Endothelial cell of umbilical vein (primary cell): ENCODE measurements at regions not wholly inside any gene's neighbourhood (a gene's known extent, or its start where the extent isn't known, plus 50 kb on each side); places are given as distances from the start of the nearest gene placed in this dataset.

Experiments used
- BruUV-seq: library from RNA; stranded (reverse); fragments of 400-500 nt; replicated peaks from 2 replicates; lab custom pipeline; 2021; lab: Mats Ljungman, UMichigan
- CTCF ChIA-PET: fragments of 300-600, 350-600 bp; sonication (Branson Sonifier 250); formaldehyde crosslinking; loops from one replicate; lab custom pipeline; 2021; ENCODE audit warnings: antibody characterized with exemption, inconsistent platforms; lab: Charles Lee
- POLR2A ChIA-PET: fragments of 300-600, 350-600 bp; sonication (Branson Sonifier 250); formaldehyde crosslinking; loops from one replicate; lab custom pipeline; 2021; ENCODE audit warnings: antibody characterized with exemption, inconsistent platforms; lab: Charles Lee
- DNase-seq: peaks from one replicate; pipeline ENCODE4 v3.0.0-alpha.2; 2011; ENCODE audit warnings: low read depth, low spot score
- FAIRE-seq: peaks from 2 replicates; lab custom pipeline; 2011; peaks lifted over from hg19 to GRCh38; lab: Jason Lieb, UNC
- H2AFZ ChIP-seq: 2 replicates; pipeline ENCODE4 v1.6.0; 2012; ENCODE audit warnings: low read depth, low read length, control low read depth, inconsistent platforms
- H3K27ac ChIP-seq: 2 replicates; pipeline ENCODE4 v1.5.1; 2011; ENCODE audit warnings: low read depth, mild to moderate bottlenecking, control low read depth, low read length, moderate library complexity; ENCODE audit not compliant: insufficient read depth
- H3K27me3 ChIP-seq, 2 experiments: 2 replicates each; pipeline versions ENCODE4 v1.6.0 to v1.6.1; 2011; ENCODE audit warnings: low read length in 2 of 2, mixed read lengths in 1 of 2; ENCODE audit not compliant: control insufficient read depth in 2 of 2, insufficient read depth in 2 of 2
- H3K36me3 ChIP-seq, 2 experiments: 2 replicates in 1 of 2; 3 replicates in 1 of 2; pipeline ENCODE4 v1.5.1; 2011; ENCODE audit warnings: low read length in 2 of 2, mild to moderate bottlenecking in 1 of 2, moderate library complexity in 1 of 2; ENCODE audit not compliant: control insufficient read depth in 2 of 2, insufficient read depth in 2 of 2; ENCODE audit errors: extremely low read depth in 1 of 2
- H3K4me1 ChIP-seq: 3 replicates; pipeline ENCODE4 v1.5.1; 2011; ENCODE audit warnings: mild to moderate bottlenecking, low read length; ENCODE audit not compliant: control insufficient read depth, insufficient read depth; ENCODE audit errors: extremely low read depth
- H3K4me2 ChIP-seq: 2 replicates; pipeline ENCODE4 v1.6.1; 2011; ENCODE audit warnings: low read length, control low read depth, mixed read lengths; ENCODE audit not compliant: insufficient read depth
- H3K4me3 ChIP-seq, 3 experiments: fragments of 200-600 bp in 1 of 3; sonication (generic), shearing (Covaris generic) in 1 of 3; replicated peaks in 1 of 3; 2 replicates each; pipeline ENCODE4 v1.5.1; 2011 to 2016; ENCODE audit warnings: control low read depth in 3 of 3, low read length in 3 of 3, mild to moderate bottlenecking in 2 of 3, inconsistent platforms in 1 of 3, low read depth in 1 of 3, moderate library complexity in 1 of 3; ENCODE audit not compliant: insufficient read depth in 1 of 3
- H3K79me2 ChIP-seq: 2 replicates; pipeline ENCODE4 v1.6.0; 2012; ENCODE audit warnings: low read length, inconsistent platforms; ENCODE audit not compliant: control insufficient read depth, insufficient read depth
- H3K9ac ChIP-seq: replicated peaks from 2 replicates; pipeline ENCODE3; 2011; ENCODE audit warnings: low read length, control low read depth; ENCODE audit not compliant: insufficient read depth; ENCODE audit errors: extremely low read depth
- H3K9me1 ChIP-seq: replicated peaks from 3 replicates; pipeline ENCODE4 v1.6.0; 2011; ENCODE audit warnings: mild to moderate bottlenecking, low read length; ENCODE audit not compliant: control insufficient read depth, insufficient read depth; ENCODE audit errors: extremely low read depth
- H3K9me3 ChIP-seq: replicated peaks from 2 replicates; pipeline ENCODE4 v1.5.1; 2012; ENCODE audit warnings: low read length, inconsistent platforms; ENCODE audit not compliant: control insufficient read depth, insufficient read depth
- H4K20me1 ChIP-seq: replicated peaks from 2 replicates; pipeline ENCODE3; 2011; ENCODE audit warnings: mild to moderate bottlenecking, low read length; ENCODE audit not compliant: control insufficient read depth, insufficient read depth; ENCODE audit errors: extremely low read depth
- EZH2 ChIP-seq: IDR thresholded peaks from 2 replicates; pipeline ENCODE4 v1.6.1; 2012; ENCODE audit warnings: borderline replicate concordance, low read depth, mild to moderate bottlenecking, moderate library complexity, low read length, inconsistent platforms; ENCODE audit not compliant: severe bottlenecking
- FOS ChIP-seq: IDR thresholded peaks from 2 replicates; pipeline ENCODE4 v1.6.1; 2011; ENCODE audit warnings: mild to moderate bottlenecking, low read length, moderate library complexity, borderline replicate concordance; ENCODE audit not compliant: insufficient read depth
- GATA2 ChIP-seq: IDR thresholded peaks from 2 replicates; pipeline ENCODE4 v1.7.0; 2011; ENCODE audit warnings: low read depth, mild to moderate bottlenecking, moderate library complexity, mixed read lengths, low read length; ENCODE audit not compliant: insufficient read length, insufficient read depth
- JUN ChIP-seq: IDR thresholded peaks from 2 replicates; pipeline ENCODE4 v1.6.1; 2011; ENCODE audit warnings: borderline replicate concordance, low read depth; ENCODE audit not compliant: insufficient read length, insufficient read depth
- MAX ChIP-seq: IDR thresholded peaks from 2 replicates; pipeline ENCODE4 v1.6.1; 2011; ENCODE audit not compliant: insufficient read depth, insufficient read length
- MYC ChIP-seq: IDR thresholded peaks from one replicate; pipeline ENCODE4 v1.6.1; 2011; ENCODE audit warnings: mild to moderate bottlenecking, low read depth, low read length
- POLR2A ChIP-seq: IDR thresholded peaks from 2 replicates; pipeline ENCODE4 v1.6.1; 2012; ENCODE audit warnings: low read depth, mild to moderate bottlenecking, control low read depth, low read length
- POLR2AphosphoS5 ChIP-seq: IDR thresholded peaks from 2 replicates; pipeline ENCODE4 v1.6.1; 2012; ENCODE audit warnings: low read depth, mild to moderate bottlenecking, control low read depth, low read length, moderate library complexity; ENCODE audit not compliant: insufficient read depth
- dilution Hi-C: fragments of 300-500 bp; cut with MboI; formaldehyde crosslinking; loops from one replicate; pipeline ENCODE4 v1.15.0; 2019; ENCODE audit warnings: low sequenced_read_pairs; ENCODE audit not compliant: extremely low pct_ligation_motif_present
- intact Hi-C: fragments of 100-400 bp; cut with micrococcal nuclease; formaldehyde crosslinking; loops from one replicate; pipeline ENCODE4 v1.10.0; 2022
- TF ChIP-seq, protein P1 (sequence below), 2 donors: IDR thresholded peaks; 1 replicate in 1 of 2; 2 replicates in 1 of 2; pipeline ENCODE4 v1.5.1; 2011; ENCODE audit warnings: low read length in 2 of 2, mild to moderate bottlenecking in 2 of 2, moderate library complexity in 2 of 2, control low read depth in 1 of 2, inconsistent platforms in 1 of 2, low read depth in 1 of 2; ENCODE audit not compliant: insufficient read depth in 1 of 2; ENCODE audit errors: extremely low read depth in 1 of 2

- intact Hi-C loops: no loop called here
- Histone ChIP-seq H3K79me2 (no peaks in the 10 kb centered on the region), H3K9me1 (no peaks in the 10 kb centered on the region), H3K4me2 (no peak overlapping the region), H3K27ac (no peak overlapping the region), H3K9ac (no peak overlapping the region), H3K9me3 (no peaks in the 10 kb centered on the region), H3K27me3 (no peaks in the 10 kb centered on the region), H3K36me3 (no peaks in the 10 kb centered on the region), H3K4me1 (no peaks in the 10 kb centered on the region), H4K20me1 (no peaks in the 10 kb centered on the region), H3K4me3 (no peak overlapping the region), H2AFZ (no peak overlapping the region)
- dilution Hi-C loops: no loop called here
- no peak for DNase-seq
- BruUV-seq: no TSS peak
- no peak for FAIRE-seq
- ChIA-PET POLR2A (no interaction called here), CTCF (no interaction called here)
- TF ChIP-seq EZH2 (no peak), MAX (no peak), POLR2A (no peak), POLR2AphosphoS5 (no peak), JUN (no peak), MYC (no peak), GATA2 (no peak), FOS (no peak)
- TF ChIP-seq, protein P1, sequence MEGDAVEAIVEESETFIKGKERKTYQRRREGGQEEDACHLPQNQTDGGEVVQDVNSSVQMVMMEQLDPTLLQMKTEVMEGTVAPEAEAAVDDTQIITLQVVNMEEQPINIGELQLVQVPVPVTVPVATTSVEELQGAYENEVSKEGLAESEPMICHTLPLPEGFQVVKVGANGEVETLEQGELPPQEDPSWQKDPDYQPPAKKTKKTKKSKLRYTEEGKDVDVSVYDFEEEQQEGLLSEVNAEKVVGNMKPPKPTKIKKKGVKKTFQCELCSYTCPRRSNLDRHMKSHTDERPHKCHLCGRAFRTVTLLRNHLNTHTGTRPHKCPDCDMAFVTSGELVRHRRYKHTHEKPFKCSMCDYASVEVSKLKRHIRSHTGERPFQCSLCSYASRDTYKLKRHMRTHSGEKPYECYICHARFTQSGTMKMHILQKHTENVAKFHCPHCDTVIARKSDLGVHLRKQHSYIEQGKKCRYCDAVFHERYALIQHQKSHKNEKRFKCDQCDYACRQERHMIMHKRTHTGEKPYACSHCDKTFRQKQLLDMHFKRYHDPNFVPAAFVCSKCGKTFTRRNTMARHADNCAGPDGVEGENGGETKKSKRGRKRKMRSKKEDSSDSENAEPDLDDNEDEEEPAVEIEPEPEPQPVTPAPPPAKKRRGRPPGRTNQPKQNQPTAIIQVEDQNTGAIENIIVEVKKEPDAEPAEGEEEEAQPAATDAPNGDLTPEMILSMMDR (IDR thresholded peaks at IDR 0.05; ENCODE audit: extremely low read depth in 1 of 2, insufficient read depth in 1 of 2, low read depth in 1 of 2, low read length in 2 of 2): no peak
Measured at GRCh38 chrX:145563159-145563558, 254.5 kb upstream of the SLITRK2 start.
